Lung (tissue), 11 donors: ENCODE measurements at regions not wholly inside any gene's neighbourhood (a gene's known extent, or its start where the extent isn't known, plus 50 kb on each side); places are given as distances from the start of the nearest gene placed in this dataset.
"Not testable (repeated sequence)": the region's sequence is repeated elsewhere in the genome, so short reads cannot be mapped to it uniquely, and the experiment has no call there.

Source experiments
- ATAC-seq: fragments of 200-7000 bp; cut with Tn5 transposase; one replicate; pipeline ENCODE4 v1.9.1; 2020; ENCODE audit warnings: moderate number of reproducible peaks; ENCODE audit not compliant: insufficient read depth, low FRiP score
- DNase-seq, 3 donors: peaks; one replicate each; pipeline ENCODE4 v3.0.0-alpha.2; 2013 to 2017
- H3K27ac ChIP-seq, 2 donors: one replicate each; pipeline ENCODE4 v1.5.1; 2013; ENCODE audit warnings: mild to moderate bottlenecking in 2 of 2, moderate library complexity in 2 of 2, control low read depth in 1 of 2, inconsistent platforms in 1 of 2, low read depth in 1 of 2, low read length in 1 of 2
- H3K27me3 ChIP-seq, 3 donors: one replicate each; pipeline ENCODE4 v1.5.1; 2013; ENCODE audit warnings: low read length in 2 of 3; ENCODE audit not compliant: control insufficient read depth in 3 of 3, insufficient read depth in 3 of 3
- H3K36me3 ChIP-seq, 4 donors: one replicate each; pipeline ENCODE4 v1.5.1; 2013; ENCODE audit warnings: low read length in 4 of 4, mild to moderate bottlenecking in 1 of 4, moderate library complexity in 1 of 4; ENCODE audit not compliant: control insufficient read depth in 4 of 4, insufficient read depth in 4 of 4
- H3K4me1 ChIP-seq, 5 donors: one replicate each; pipeline ENCODE4 v1.5.1; 2013; ENCODE audit warnings: low read length in 5 of 5, mild to moderate bottlenecking in 2 of 5, moderate library complexity in 1 of 5; ENCODE audit not compliant: control insufficient read depth in 5 of 5, insufficient read depth in 5 of 5
- H3K4me3 ChIP-seq: one replicate; pipeline ENCODE4 v1.5.1; 2013; ENCODE audit warnings: mild to moderate bottlenecking, control low read depth, moderate library complexity
- H3K9ac ChIP-seq, 2 donors: one replicate each; pipeline ENCODE4 v1.5.1; 2013; ENCODE audit warnings: low read length in 2 of 2, control low read depth in 1 of 2; ENCODE audit not compliant: insufficient read depth in 1 of 2
- H3K9me3 ChIP-seq, 4 donors: one replicate each; pipeline ENCODE4 v1.5.1; 2013; ENCODE audit warnings: low read length in 3 of 4, mild to moderate bottlenecking in 1 of 4, moderate library complexity in 1 of 4; ENCODE audit not compliant: control insufficient read depth in 4 of 4, insufficient read depth in 3 of 4
- WGBS, 2 donors: extraction: QIAGEN DNeasy Blood & Tissue Kit; methylation state at CpG; one replicate each; pipeline ENCODE4 v1.1.7; 2013; 5-methylcytosine and 5-hydroxymethylcytosine counted together
- TF ChIP-seq, protein P1 (sequence below): IDR thresholded peaks from 2 replicates; pipeline ENCODE4 v1.5.1; 2012; ENCODE audit warnings: mild to moderate bottlenecking; ENCODE audit errors: control extremely low read depth, extremely low read depth
- donor health status: control.
- donor health status: control.
- donor health status: Bipolar disorder and iron deficiency.
- donor health status: healthy.
- donor health status: DM: yes; HTN: yes; CAD: no.

DNA sequence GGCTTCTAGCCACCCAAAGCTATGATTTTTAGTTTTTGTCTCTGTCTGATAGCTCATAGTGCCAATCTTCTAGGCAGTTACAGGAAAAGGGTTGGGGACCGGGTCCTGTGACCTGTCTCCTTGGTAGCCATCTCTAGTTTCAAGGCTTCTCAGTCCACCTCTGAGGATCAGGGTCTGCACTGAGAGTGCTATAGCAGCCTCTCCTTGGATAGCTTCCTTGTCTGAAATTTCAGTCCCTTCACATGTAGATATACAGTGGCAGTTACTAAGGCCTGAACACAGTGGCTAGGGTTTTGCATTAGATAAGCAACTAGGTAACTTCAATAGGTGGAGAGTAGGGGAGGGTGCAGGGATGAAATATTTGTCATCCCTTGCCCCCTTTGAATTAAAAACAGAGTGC is 321.3 kb downstream of the SEMA3D start:
- H3K9ac ChIP-seq = no peak overlapping the region
- TF ChIP-seq, protein P1, sequence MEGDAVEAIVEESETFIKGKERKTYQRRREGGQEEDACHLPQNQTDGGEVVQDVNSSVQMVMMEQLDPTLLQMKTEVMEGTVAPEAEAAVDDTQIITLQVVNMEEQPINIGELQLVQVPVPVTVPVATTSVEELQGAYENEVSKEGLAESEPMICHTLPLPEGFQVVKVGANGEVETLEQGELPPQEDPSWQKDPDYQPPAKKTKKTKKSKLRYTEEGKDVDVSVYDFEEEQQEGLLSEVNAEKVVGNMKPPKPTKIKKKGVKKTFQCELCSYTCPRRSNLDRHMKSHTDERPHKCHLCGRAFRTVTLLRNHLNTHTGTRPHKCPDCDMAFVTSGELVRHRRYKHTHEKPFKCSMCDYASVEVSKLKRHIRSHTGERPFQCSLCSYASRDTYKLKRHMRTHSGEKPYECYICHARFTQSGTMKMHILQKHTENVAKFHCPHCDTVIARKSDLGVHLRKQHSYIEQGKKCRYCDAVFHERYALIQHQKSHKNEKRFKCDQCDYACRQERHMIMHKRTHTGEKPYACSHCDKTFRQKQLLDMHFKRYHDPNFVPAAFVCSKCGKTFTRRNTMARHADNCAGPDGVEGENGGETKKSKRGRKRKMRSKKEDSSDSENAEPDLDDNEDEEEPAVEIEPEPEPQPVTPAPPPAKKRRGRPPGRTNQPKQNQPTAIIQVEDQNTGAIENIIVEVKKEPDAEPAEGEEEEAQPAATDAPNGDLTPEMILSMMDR = no peak
- H3K36me3 ChIP-seq = no peaks in the 10 kb centered on the region
- no peaks in the 10 kb centered on the region for H3K27me3 ChIP-seq
- H3K4me3 ChIP-seq = no peak overlapping the region
- DNase-seq (no peak), ATAC-seq (no peak)
- WGBS, 2 donors = 90 to 97% methylated on average over 1 of the region's 1 CpG
- no peaks in the 10 kb centered on the region for H3K4me1 ChIP-seq
- H3K27ac ChIP-seq = no peak overlapping the region
- H3K9me3 ChIP-seq = no peaks in the 10 kb centered on the region

GRCh38 chr7:84857336-84857735 is 329.5 kb downstream of the SEMA3D start:
- H3K27ac ChIP-seq = no peak overlapping the region
- H3K4me3 ChIP-seq = no peak overlapping the region
- ATAC-seq (no peak), DNase-seq (no peak)
- TF ChIP-seq, protein P1 = no peak
- no peaks in the 10 kb centered on the region for H3K36me3 ChIP-seq
- H3K4me1 ChIP-seq = no peaks in the 10 kb centered on the region
- H3K27me3 ChIP-seq = no peaks in the 10 kb centered on the region
- no peak overlapping the region for H3K9ac ChIP-seq
- no peaks in the 10 kb centered on the region for H3K9me3 ChIP-seq
- WGBS, 2 donors = 81 to 88% methylated on average over 3 of the region's 3 CpGs

- Histone ChIP-seq H3K36me3 (no peaks in the 10 kb centered on the region), H3K9me3 (no peaks in the 10 kb centered on the region), H3K27me3 (no peaks in the 10 kb centered on the region), H3K9ac (no peak overlapping the region), H3K4me3 (no peak overlapping the region), H3K27ac (no peak overlapping the region), H3K4me1 (no peaks in the 10 kb centered on the region)
- ATAC-seq = no peak
- no peak for DNase-seq
- TF ChIP-seq, protein P1 = no peak
Measured at GRCh38 chr7:84855758-84856157, 331.1 kb downstream of the SEMA3D start.

DNA sequence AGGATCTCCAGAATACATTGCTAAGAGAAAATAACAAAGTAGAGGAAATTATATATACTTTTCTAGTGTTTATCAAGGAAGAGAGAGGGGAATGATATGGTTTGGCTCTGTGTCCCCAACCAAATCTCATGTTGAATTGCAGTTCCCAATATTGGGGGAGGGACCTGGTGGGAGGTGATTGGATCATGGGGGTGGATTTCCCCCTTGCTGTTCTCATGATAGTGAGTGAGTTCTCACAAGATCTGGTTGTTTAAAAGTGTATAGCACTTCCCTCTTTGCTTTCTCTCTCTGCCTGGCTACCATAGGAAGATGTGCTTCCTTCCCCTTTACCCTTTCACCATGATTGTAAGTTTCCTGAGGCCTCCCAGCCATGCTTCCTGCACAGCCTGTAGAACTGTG is 337.9 kb downstream of the SEMA3D start:
- not testable (repeated sequence) for DNase-seq, ATAC-seq, H3K36me3 ChIP-seq, H3K4me3 ChIP-seq, H3K9ac ChIP-seq, H3K27me3 ChIP-seq, H3K9me3 ChIP-seq, H3K27ac ChIP-seq, H3K4me1 ChIP-seq
